Lower leg skin (tissue), 4 donors: ENCODE measurements at regions not wholly inside any gene's neighbourhood (a gene's known extent, or its start where the extent isn't known, plus 50 kb on each side); places are given as distances from the start of the nearest gene placed in this dataset.

Source experiments
- DNase-seq, 2 donors: peaks; one replicate each; pipeline ENCODE4 v3.0.0-alpha.2; 2019; ENCODE audit warnings: low spot score in 2 of 2
- H3K4me3 ChIP-seq: fragments of 200-600 bp; sonication (generic); 2 replicates; pipeline ENCODE4 v1.5.1; 2017; ENCODE audit warnings: mild to moderate bottlenecking, low read depth; ENCODE audit not compliant: poor library complexity, severe bottlenecking
- POLR2A ChIP-seq, 2 donors: fragments of 450-650 bp; IDR thresholded peaks; one replicate each; pipeline ENCODE4 v1.6.1; 2016 to 2017; ENCODE audit warnings: antibody characterized with exemption in 2 of 2, mild to moderate bottlenecking in 1 of 2, moderate library complexity in 1 of 2
- WGBS, 2 donors: methylation state at CpG; one replicate each; pipeline ENCODE4 v1.1.5; 2018; 5-methylcytosine and 5-hydroxymethylcytosine counted together
- intact Hi-C: fragments of 100-400 bp; cut with DNase I; formaldehyde crosslinking; loops from one replicate; pipeline ENCODE4 v1.15.0; 2023; ENCODE audit warnings: low total_unique reads
- TF ChIP-seq, protein P1 (sequence below), 3 donors: fragments of 450-650 bp; IDR thresholded peaks; one replicate each; pipeline ENCODE4 v1.5.1; 2016; ENCODE audit warnings: antibody characterized with exemption in 3 of 3, mild to moderate bottlenecking in 3 of 3, moderate library complexity in 2 of 3

DNA sequence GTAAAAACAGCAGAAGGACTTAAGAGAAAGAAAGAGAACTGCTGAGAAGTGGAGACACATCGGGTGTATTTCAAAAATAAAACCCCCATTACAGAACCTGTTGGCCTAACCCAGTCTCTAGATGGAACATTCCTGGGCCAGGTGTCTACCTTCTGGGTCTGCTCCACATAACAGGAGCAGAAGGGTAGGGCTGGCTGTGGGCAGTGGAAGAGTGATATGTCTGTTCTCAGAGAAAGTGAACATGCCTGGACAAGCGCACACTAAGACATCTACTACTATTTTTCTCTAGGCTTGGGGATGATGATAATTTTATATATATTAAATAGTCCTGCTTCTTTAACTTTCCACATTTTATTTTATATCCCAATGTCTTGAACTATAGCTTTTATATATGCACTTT lies 267.1 kb downstream of the TBC1D4 start:
- intact Hi-C loops = no loop called here

DNA sequence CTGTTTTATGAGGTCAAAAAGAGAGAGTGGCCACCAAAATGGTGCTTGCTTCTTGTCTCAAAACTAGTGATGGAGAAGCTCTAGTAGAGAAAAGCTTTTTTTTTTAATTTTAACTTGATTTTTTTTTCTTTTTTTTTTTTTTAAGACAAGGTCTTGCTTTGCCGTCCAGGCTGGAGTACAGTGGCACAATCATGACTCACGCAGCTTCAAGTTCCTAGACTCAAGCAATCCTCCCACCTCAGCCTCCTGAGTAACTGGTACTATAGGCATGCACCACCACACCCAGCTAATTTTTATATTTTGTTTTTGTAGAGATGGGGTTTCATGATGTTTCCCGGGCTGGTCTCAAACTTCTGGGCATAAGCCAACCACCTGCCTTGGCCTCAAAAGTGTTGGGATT lies 279.0 kb downstream of the TBC1D4 start:
- WGBS, 2 donors = 68 to 69% methylated on average over 3 of the region's 3 CpGs
- no peak for TF ChIP-seq POLR2A (IDR thresholded peaks at IDR 0.05)
- TF ChIP-seq, protein P1, sequence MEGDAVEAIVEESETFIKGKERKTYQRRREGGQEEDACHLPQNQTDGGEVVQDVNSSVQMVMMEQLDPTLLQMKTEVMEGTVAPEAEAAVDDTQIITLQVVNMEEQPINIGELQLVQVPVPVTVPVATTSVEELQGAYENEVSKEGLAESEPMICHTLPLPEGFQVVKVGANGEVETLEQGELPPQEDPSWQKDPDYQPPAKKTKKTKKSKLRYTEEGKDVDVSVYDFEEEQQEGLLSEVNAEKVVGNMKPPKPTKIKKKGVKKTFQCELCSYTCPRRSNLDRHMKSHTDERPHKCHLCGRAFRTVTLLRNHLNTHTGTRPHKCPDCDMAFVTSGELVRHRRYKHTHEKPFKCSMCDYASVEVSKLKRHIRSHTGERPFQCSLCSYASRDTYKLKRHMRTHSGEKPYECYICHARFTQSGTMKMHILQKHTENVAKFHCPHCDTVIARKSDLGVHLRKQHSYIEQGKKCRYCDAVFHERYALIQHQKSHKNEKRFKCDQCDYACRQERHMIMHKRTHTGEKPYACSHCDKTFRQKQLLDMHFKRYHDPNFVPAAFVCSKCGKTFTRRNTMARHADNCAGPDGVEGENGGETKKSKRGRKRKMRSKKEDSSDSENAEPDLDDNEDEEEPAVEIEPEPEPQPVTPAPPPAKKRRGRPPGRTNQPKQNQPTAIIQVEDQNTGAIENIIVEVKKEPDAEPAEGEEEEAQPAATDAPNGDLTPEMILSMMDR (IDR thresholded peaks at IDR 0.05) = no peak

More for the DNA sequence above, 267.1 kb downstream of the TBC1D4 start:
- H3K4me3 ChIP-seq = no peak overlapping the region
- WGBS, 2 donors = 55 to 81% methylated on average over 2 of the region's 2 CpGs
- TF ChIP-seq, protein P1 (IDR thresholded peaks at IDR 0.05) = no peak
- no peak for TF ChIP-seq POLR2A (IDR thresholded peaks at IDR 0.05)
- DNase-seq = no peak

DNA sequence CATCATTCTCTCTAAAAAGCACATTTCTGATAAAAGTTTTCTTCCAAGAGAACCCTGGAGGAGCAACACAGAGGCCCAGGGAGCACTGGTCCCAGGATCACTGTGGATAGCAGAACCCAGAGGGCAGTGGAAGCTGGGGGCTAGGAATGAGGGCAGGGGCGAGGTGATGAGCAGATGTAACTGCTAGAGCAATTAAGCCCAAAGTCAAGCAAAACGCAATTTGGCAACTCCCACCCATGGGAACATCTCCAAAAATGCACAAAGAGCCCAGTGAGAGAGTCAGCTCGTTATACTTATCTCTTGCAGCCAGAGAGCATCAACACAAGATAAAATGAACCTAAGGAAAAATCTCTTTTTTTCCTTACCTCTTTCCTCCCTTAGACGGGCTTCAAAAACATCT lies 284.2 kb downstream of the TBC1D4 start:
- DNase-seq = no peak
- TF ChIP-seq POLR2A (IDR thresholded peaks at IDR 0.05) = no peak
- TF ChIP-seq, protein P1 (IDR thresholded peaks at IDR 0.05) = no peak
- H3K4me3 ChIP-seq = no peak overlapping the region
- intact Hi-C loops = no loop called here
- WGBS, 2 donors = 25 to 29% methylated on average over 4 of the region's 4 CpGs

More for the DNA sequence above, 279.0 kb downstream of the TBC1D4 start:
- no peak overlapping the region for H3K4me3 ChIP-seq
- DNase-seq = no peak
- intact Hi-C loops = no loop called here

DNA sequence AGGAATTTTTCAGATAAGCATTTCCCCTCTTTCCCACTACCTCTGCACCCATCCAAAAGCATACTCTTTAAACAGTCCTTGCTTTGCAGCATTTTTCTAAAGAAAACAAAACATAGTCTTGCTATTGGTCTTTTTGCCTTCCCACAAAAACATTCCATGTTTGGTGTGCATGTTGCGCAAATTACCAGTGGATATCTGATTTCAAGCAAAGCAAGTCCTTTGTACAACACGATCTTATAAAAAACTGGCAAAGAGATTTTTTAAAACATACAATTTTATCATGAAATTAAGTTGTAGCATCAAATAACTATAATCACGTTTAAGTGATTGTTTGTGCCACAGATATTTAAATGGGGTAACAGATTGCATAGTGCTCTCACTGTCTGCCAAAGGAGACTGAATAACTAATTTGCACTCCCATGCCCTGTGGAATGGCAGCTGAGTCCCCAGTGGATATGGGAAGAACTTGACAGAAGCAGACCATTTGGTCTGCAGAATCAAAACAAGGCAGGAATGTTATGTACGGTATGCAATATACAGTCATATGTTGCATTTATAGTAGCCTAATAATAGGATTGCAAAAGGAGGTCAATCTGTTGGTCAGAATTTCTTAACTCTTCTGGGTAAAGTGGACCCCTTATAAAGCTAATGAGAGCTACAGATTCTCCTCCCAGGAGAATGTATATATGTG lies 285.7 kb downstream of the TBC1D4 start:
- no peak for DNase-seq
- TF ChIP-seq POLR2A (IDR thresholded peaks at IDR 0.05) = no peak
- TF ChIP-seq, protein P1 (IDR thresholded peaks at IDR 0.05) = no peak
- no peak overlapping the region for H3K4me3 ChIP-seq
- 57 to 63% methylated on average over 4 of the region's 4 CpGs for WGBS, 2 donors
- intact Hi-C loops = no loop called here

DNA sequence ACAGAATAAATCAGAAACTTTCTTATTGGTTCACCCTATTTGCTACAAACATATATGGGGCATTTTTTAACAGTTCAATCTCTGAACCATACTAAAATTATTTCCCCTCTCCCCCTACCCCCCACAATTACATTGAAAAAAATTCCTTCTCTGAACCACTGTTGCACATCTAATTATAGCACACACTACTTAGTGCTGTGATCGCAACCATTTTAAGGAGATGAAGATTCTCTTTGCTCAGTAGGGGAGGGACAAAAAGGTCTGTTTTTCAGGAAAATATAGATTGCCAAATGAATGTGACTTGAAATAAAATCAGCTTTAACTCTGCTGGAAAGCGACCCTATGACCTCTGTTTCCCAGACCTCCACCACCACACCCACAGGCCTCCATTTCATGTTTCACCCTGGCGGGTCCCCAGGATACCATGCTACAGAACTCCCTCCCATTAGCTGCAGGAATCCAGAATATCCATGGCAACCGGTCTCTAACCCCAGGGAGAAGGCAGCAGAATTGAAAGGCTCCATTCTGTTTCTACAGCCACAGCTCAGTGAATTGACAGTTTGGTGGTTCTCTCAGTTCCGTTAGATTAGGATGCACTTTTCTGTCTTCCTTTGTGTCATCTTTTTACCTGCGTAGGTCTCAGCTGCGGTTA lies 286.3 kb downstream of the TBC1D4 start:
- no peak for DNase-seq
- no peak for TF ChIP-seq POLR2A (IDR thresholded peaks at IDR 0.05)
- TF ChIP-seq, protein P1 (IDR thresholded peaks at IDR 0.05) = no peak
- H3K4me3 ChIP-seq = no peak overlapping the region
- intact Hi-C loops = no loop called here
- 73 to 80% methylated on average over 7 of the region's 7 CpGs for WGBS, 2 donors
